Kidney (tissue), 13 donors: ENCODE measurements at regions not wholly inside any gene's neighbourhood (a gene's known extent, or its start where the extent isn't known, plus 50 kb on each side); places are given as distances from the start of the nearest gene placed in this dataset.

Experiments used
- DNase-seq, 5 donors: peaks; one replicate each; pipeline ENCODE4 v3.0.0-alpha.2; 2013 to 2020
- FAIRE-seq: peaks from 2 replicates; lab custom pipeline; 2012; peaks lifted over from hg19 to GRCh38; lab: Jason Lieb, UNC
- H3K27ac ChIP-seq, 2 donors: one replicate each; pipeline ENCODE4 v1.7.0; 2013; ENCODE audit warnings: low read depth in 2 of 2, low read length in 2 of 2, inconsistent platforms in 1 of 2
- H3K27me3 ChIP-seq: one replicate; pipeline ENCODE4 v1.7.1; 2013; ENCODE audit warnings: low read length, inconsistent platforms; ENCODE audit not compliant: control insufficient read depth, insufficient read depth
- H3K36me3 ChIP-seq, 3 donors: one replicate each; pipeline versions ENCODE4 v1.7.0 to v1.7.1; 2013; ENCODE audit warnings: low read length in 3 of 3, control low read depth in 1 of 3, inconsistent platforms in 1 of 3; ENCODE audit not compliant: insufficient read depth in 3 of 3, control insufficient read depth in 2 of 3
- H3K4me1 ChIP-seq, 3 donors: one replicate each; pipeline versions ENCODE4 v1.7.0 to v1.7.1; 2013; ENCODE audit warnings: low read length in 3 of 3, inconsistent platforms in 1 of 3, low read depth in 1 of 3; ENCODE audit not compliant: control insufficient read depth in 2 of 3, insufficient read depth in 2 of 3
- H3K4me3 ChIP-seq, 3 donors: one replicate each; pipeline versions ENCODE4 v1.7.0 to v1.8.1; 2013; ENCODE audit warnings: low read length in 3 of 3, control low read depth in 1 of 3, inconsistent platforms in 1 of 3
- H3K9ac ChIP-seq, 3 donors: one replicate each; pipeline versions ENCODE4 v1.7.0 to v1.7.1; 2013; ENCODE audit warnings: low read length in 3 of 3, control low read depth in 1 of 3, inconsistent platforms in 1 of 3
- H3K9me3 ChIP-seq, 3 donors: one replicate each; pipeline versions ENCODE4 v1.7.0 to v1.7.1; 2013; ENCODE audit warnings: low read length in 3 of 3, control low read depth in 1 of 3, inconsistent platforms in 1 of 3; ENCODE audit not compliant: control insufficient read depth in 2 of 3, insufficient read depth in 1 of 3
- intact Hi-C: fragments of 100-400 bp; cut with DNase I; formaldehyde crosslinking; loops from one replicate; pipeline ENCODE4 v1.11.1; 2022
- TF ChIP-seq, protein P1 (sequence below): IDR thresholded peaks from 3 replicates; pipeline ENCODE4 v1.5.1; 2012; ENCODE audit warnings: mild to moderate bottlenecking, moderate library complexity, borderline replicate concordance; ENCODE audit not compliant: insufficient read depth; ENCODE audit errors: extremely low read depth
- donor health status: control.
- donor health status: control.
- donor health status: control.
- donor health status: control.
- donor health status: control.
- donor health status: DM: yes; HTN: yes; CAD: no.
- donor health status: Normal renal cell carcinoma (clear cell type).

DNA sequence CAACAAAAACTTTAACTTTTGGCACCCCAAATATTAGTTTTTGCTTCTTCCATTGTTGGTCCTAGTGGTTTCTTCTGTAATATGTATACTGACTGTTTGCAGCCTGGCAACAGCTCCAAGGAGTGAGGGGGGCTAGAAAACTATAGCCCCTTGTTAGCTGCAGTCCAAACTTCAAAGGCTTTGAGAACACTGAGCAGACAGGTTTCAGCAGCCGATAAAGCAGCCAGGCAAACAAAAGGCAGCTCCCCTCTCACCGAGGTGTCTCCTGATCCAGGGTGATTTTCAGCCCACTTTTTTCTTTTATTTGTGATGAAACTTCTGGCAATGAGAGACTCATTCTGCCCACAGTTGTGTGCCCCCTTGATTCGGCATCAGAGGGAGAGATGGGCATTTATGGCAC, 80.7 kb downstream of the OLIG3 start:
- DNase-seq (no peak), FAIRE-seq (no peak)
- no peaks in the 10 kb centered on the region for H3K9me3 ChIP-seq
- intact Hi-C loops, result no loop called here
- no peak overlapping the region for H3K9ac ChIP-seq
- peaks cover 3% of the 10 kb centered on the region for H3K27me3 ChIP-seq
- no peaks in the 10 kb centered on the region for H3K36me3 ChIP-seq
- no peaks in the 10 kb centered on the region for H3K4me1 ChIP-seq
- TF ChIP-seq, protein P1, sequence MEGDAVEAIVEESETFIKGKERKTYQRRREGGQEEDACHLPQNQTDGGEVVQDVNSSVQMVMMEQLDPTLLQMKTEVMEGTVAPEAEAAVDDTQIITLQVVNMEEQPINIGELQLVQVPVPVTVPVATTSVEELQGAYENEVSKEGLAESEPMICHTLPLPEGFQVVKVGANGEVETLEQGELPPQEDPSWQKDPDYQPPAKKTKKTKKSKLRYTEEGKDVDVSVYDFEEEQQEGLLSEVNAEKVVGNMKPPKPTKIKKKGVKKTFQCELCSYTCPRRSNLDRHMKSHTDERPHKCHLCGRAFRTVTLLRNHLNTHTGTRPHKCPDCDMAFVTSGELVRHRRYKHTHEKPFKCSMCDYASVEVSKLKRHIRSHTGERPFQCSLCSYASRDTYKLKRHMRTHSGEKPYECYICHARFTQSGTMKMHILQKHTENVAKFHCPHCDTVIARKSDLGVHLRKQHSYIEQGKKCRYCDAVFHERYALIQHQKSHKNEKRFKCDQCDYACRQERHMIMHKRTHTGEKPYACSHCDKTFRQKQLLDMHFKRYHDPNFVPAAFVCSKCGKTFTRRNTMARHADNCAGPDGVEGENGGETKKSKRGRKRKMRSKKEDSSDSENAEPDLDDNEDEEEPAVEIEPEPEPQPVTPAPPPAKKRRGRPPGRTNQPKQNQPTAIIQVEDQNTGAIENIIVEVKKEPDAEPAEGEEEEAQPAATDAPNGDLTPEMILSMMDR, result no peak
- H3K27ac ChIP-seq, result no peak overlapping the region
- H3K4me3 ChIP-seq, result no peak overlapping the region

DNA sequence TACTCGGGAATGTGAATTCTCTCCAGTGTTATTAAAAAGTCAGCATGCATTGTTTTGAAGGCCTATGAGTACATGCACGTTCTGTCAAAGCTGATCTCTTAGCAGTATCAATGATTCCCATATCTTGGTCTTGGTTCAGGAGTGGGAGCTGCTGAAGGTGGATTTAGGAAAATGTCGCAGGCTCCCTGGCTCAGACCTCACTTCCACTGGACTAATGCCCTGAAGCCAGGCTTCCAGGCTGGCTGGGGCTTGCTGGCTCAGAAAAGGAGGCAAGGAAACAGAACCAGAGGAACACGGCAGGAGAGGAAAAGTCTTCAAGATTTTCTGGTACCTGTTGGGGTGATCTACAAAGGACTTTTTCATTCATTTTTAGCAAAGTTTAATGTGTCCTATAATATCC, 81.6 kb downstream of the OLIG3 start:
- H3K36me3 ChIP-seq, result no peaks in the 10 kb centered on the region
- DNase-seq, result no peak

GRCh38 chr6:137409266-137409777, 84.9 kb downstream of the OLIG3 start:
- DNase-seq (no peak), FAIRE-seq (no peak)
- Histone ChIP-seq H3K36me3 (no peaks in the 10 kb centered on the region), H3K9me3 (no peaks in the 10 kb centered on the region), H3K27me3 (peaks cover 3% of the 10 kb centered on the region), H3K4me3 (no peak overlapping the region), H3K4me1 (no peaks in the 10 kb centered on the region), H3K9ac (no peak overlapping the region), H3K27ac (no peak overlapping the region)
- intact Hi-C loops, result no loop called here
- TF ChIP-seq, protein P1, result no peak

More for the DNA sequence above, 81.6 kb downstream of the OLIG3 start:
- Histone ChIP-seq H3K27me3 (peaks cover 3% of the 10 kb centered on the region), H3K4me1 (no peaks in the 10 kb centered on the region), H3K27ac (no peak overlapping the region), H3K9ac (no peak overlapping the region), H3K9me3 (no peaks in the 10 kb centered on the region), H3K4me3 (no peak overlapping the region)
- FAIRE-seq, result no peak
- TF ChIP-seq, protein P1, result no peak
- intact Hi-C loops, result no loop called here

- H3K4me1 ChIP-seq, result no peaks in the 10 kb centered on the region
- no peak overlapping the region for H3K9ac ChIP-seq
- intact Hi-C loops, result no loop called here
- FAIRE-seq (no peak), DNase-seq (no peak)
- no peaks in the 10 kb centered on the region for H3K9me3 ChIP-seq
- no peak overlapping the region for H3K4me3 ChIP-seq
- H3K27me3 ChIP-seq, result no peaks in the 10 kb centered on the region
- no peak overlapping the region for H3K27ac ChIP-seq
- no peaks in the 10 kb centered on the region for H3K36me3 ChIP-seq
- TF ChIP-seq, protein P1, result no peak
These were observed 86.4 kb downstream of the OLIG3 start for GRCh38 chr6:137407816-137408215.
